IMR-90 (cell line): ENCODE measurements at regions not wholly inside any gene's neighbourhood (a gene's known extent, or its start where the extent isn't known, plus 50 kb on each side); places are given as distances from the start of the nearest gene placed in this dataset.

Experiments used
- MXI1 ChIP-seq: IDR thresholded peaks from 2 replicates; pipeline ENCODE4 v1.6.1; 2012; ENCODE audit warnings: low read depth, mild to moderate bottlenecking, low read length, moderate library complexity, borderline replicate concordance
- NFE2L2 ChIP-seq: fragments of 150-350 bp; IDR thresholded peaks from 2 replicates; pipeline ENCODE4 v1.6.1; 2016; ENCODE audit warnings: low read depth, mild to moderate bottlenecking, low read length
- POLR2A ChIP-seq: IDR thresholded peaks from 2 replicates; pipeline ENCODE4 v1.6.1; 2012; ENCODE audit warnings: mild to moderate bottlenecking, low read depth, low read length
- RAD21 ChIP-seq: IDR thresholded peaks from 2 replicates; pipeline ENCODE4 v1.6.1; 2012; ENCODE audit warnings: low read length, improper control_type of control experiment
- RCOR1 ChIP-seq: IDR thresholded peaks from 2 replicates; pipeline ENCODE4 v1.6.1; 2012; ENCODE audit warnings: mild to moderate bottlenecking, low read length, improper control_type of control experiment; ENCODE audit not compliant: insufficient replicate concordance
- RFX5 ChIP-seq: IDR thresholded peaks from 2 replicates; pipeline ENCODE4 v1.8.0; 2012; ENCODE audit warnings: low read depth, mild to moderate bottlenecking, low read length, moderate library complexity
- TF ChIP-seq, protein P1 (sequence below): conservative IDR thresholded peaks from 2 replicates; pipeline ENCODE4 v1.5.1; 2012; ENCODE audit warnings: mild to moderate bottlenecking, low read depth, low read length, improper control_type of control experiment

DNA sequence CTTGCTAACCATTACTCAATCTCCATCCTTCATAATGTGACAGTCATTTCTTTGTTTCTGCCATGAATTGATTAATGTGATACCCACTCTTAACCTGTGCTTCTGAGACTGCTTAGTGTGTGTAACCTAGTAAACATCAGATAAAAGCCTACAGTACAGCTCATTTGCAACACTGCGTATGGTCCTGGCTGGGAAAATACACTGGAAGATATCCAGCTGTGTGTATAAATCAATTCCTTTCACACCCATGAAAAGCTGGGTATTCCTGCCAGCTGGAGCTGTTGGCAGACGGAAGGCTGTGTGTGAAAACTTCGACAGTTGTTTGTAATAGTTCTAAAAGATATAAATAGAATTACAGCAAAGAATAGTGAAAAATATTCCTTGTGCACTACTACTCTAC lies 509.2 kb downstream of the FRK start:
- TF ChIP-seq, protein P1, sequence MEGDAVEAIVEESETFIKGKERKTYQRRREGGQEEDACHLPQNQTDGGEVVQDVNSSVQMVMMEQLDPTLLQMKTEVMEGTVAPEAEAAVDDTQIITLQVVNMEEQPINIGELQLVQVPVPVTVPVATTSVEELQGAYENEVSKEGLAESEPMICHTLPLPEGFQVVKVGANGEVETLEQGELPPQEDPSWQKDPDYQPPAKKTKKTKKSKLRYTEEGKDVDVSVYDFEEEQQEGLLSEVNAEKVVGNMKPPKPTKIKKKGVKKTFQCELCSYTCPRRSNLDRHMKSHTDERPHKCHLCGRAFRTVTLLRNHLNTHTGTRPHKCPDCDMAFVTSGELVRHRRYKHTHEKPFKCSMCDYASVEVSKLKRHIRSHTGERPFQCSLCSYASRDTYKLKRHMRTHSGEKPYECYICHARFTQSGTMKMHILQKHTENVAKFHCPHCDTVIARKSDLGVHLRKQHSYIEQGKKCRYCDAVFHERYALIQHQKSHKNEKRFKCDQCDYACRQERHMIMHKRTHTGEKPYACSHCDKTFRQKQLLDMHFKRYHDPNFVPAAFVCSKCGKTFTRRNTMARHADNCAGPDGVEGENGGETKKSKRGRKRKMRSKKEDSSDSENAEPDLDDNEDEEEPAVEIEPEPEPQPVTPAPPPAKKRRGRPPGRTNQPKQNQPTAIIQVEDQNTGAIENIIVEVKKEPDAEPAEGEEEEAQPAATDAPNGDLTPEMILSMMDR = no peak
- TF ChIP-seq RAD21 = no peak
- TF ChIP-seq MXI1 = no peak
- TF ChIP-seq POLR2A = no peak
- TF ChIP-seq RCOR1 = no peak
- TF ChIP-seq RFX5 = no peak
- TF ChIP-seq NFE2L2 = no peak
